ENCODE measurements at regions not wholly inside any gene's neighbourhood (a gene's known extent, or its start where the extent isn't known, plus 50 kb on each side); places are given as distances from the start of the nearest gene placed in this dataset.

DNA sequence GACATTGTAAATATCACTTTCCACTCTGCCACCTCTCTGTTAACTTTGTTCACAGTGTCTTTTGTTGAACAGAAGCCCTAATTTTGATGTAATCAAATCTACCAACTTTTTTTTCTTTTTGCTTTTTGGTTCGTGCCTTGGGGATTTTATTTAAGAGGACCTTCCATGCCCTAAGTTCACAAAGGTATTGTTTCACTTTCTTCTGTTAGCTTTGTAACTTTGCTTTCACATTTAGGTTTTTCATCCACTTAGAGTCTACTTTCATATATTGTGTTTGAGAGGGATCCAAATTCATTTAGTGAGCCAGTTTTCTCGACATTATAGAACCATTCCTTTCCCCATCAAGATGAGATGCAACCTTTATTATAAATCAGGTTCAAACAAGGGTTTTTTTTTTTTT lies 275.7 kb upstream of the CRY1 start:
- H3K27me3 Mint-ChIP-seq: no peaks in the 10 kb centered on the region
- peak overlapping the region; percentile 75 to 94 (median 91) for H3K27ac Mint-ChIP-seq
- intact Hi-C loops (cut with micrococcal nuclease): loop anchor here (2.0 to 10.0 kb wide), 2 partner anchors 16 to 1486 kb away; partner anchors contain the start of gene SSH1
- CTCF ChIA-PET (ENCODE audit: partially characterized antibody): interaction anchor here (1.5 to 1.6 kb wide), 2 partner anchors 34 to 47 kb away, joined by 3 to 10 read pairs; no protein-coding TSS in a partner anchor
- Histone ChIP-seq H3K4me1 (ENCODE audit: insufficient read depth, low read length) (peaks cover 64% of the 10 kb centered on the region), H3K36me3 (ENCODE audit: insufficient read depth, low read length) (no peaks in the 10 kb centered on the region), H3K9me3 (ENCODE audit: control insufficient read depth in 1 of 2, low read length in 2 of 2) (no peaks in the 10 kb centered on the region), H3K27ac (ENCODE audit: low read depth, low read length) (peak overlapping the region; percentile 40), H3K27me3 (ENCODE audit: insufficient read depth, low read length) (no peaks in the 10 kb centered on the region), H3K4me3 (ENCODE audit: low read length in 2 of 2) (peak overlapping the region; percentile 0 to 21)
- peak in 1 of 5 donors; percentile 23 for DNase-seq
- POLR2A ChIA-PET (ENCODE audit: partially characterized antibody): interaction anchor here (0.6 to 6.6 kb wide), 6 partner anchors 13 to 57 kb away, joined by 3 to 150 read pairs (median 3); a partner anchor contains a TSS
- peaks cover 0 to under 1% (median 0%) of the 10 kb centered on the region in 8 donors for H3K9me3 Mint-ChIP-seq
- peaks cover 0 to 1% of the 10 kb centered on the region in 2 donors for H3K36me3 Mint-ChIP-seq
- peaks cover 51 to 78% (median 64%) of the 10 kb centered on the region in 4 donors for H3K4me1 Mint-ChIP-seq
- H3K4me3 Mint-ChIP-seq: peak overlapping the region; percentile 70 to 86 (median 79)

DNA sequence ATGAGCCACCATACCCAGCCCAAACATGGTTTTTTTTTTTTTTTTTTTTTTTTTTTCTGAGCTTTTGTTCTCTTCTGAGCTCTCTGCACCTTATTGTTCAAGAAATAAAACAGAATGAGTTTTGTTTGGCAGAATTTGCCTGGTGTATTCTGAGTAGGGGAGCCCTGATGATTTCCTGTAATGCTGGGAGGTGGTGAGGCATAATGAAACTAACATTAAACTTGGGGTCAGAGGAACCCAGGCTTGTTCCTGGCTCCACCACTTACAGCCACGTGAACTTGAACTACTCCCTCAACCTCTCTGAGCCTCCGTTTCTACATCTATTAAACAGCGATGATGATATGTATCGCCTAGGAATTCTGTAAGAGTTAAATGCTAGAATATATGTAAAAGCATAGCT lies 276.3 kb upstream of the CRY1 start:
- Mint-ChIP-seq H3K4me1 (peaks cover 58 to 85% (median 70%) of the 10 kb centered on the region in 4 donors), H3K36me3 (peaks cover 0 to 1% of the 10 kb centered on the region in 2 donors), H3K9me3 (peaks cover 0 to 2% (median 0%) of the 10 kb centered on the region in 8 donors), H3K27me3 (no peaks in the 10 kb centered on the region), H3K4me3 (peak overlapping the region; percentile 70 to 86 (median 79)), H3K27ac (peak overlapping the region; percentile 69 to 94 (median 91))
- Histone ChIP-seq H3K9me3 (ENCODE audit: control insufficient read depth in 1 of 2, low read length in 2 of 2) (no peaks in the 10 kb centered on the region), H3K4me3 (ENCODE audit: low read length in 2 of 2) (peak overlapping the region in 1 of 2 donors; percentile 5), H3K36me3 (ENCODE audit: insufficient read depth, low read length) (no peaks in the 10 kb centered on the region), H3K4me1 (ENCODE audit: insufficient read depth, low read length) (peaks cover 71% of the 10 kb centered on the region), H3K27me3 (ENCODE audit: insufficient read depth, low read length) (no peaks in the 10 kb centered on the region), H3K27ac (ENCODE audit: low read depth, low read length) (peak overlapping the region; percentile 40)
- ChIA-PET POLR2A (ENCODE audit: partially characterized antibody) (interaction anchor here (0.6 to 6.6 kb wide), 5 partner anchors 16 to 50 kb away, joined by 3 to 150 read pairs (median 3); a partner anchor contains a TSS), CTCF (ENCODE audit: partially characterized antibody) (interaction anchor here (0.8 to 1.6 kb wide), 3 partner anchors 29 to 48 kb away, joined by 3 to 10 read pairs (median 3); no protein-coding TSS in a partner anchor)
- peak; percentile 36 to 53 (median 49) for DNase-seq
- intact Hi-C loops (cut with micrococcal nuclease): loop anchor here (2.0 to 10.0 kb wide), 3 partner anchors 17 to 1485 kb away; partner anchors contain the start of genes CRY1 and SSH1

DNA sequence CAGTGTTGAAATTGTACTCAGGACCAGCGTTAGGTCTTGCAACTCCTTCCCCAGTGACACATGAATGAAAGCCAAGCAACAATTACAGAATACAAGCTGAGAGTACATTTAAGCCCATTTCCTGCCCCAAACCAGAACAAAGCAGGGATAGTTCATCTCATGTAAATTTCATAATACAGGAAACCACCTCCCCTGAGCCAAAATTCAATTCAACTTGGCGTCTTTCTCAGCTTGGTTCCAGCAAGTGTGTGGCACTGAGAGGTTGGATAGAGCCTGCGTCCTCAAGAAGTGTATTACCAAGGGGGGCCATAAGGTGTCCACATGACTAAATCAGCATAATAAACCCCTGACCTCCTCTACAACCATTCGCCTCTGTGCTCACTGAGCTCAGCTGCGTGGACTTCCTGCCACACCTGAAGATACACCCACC lies 278.9 kb upstream of the CRY1 start:
- Mint-ChIP-seq H3K27ac (peak overlapping the region; percentile 88 to 94 (median 91)), H3K4me1 (peaks cover 60 to 90% (median 77%) of the 10 kb centered on the region in 4 donors), H3K9me3 (peaks cover 0 to 2% (median 0%) of the 10 kb centered on the region in 8 donors), H3K36me3 (peaks cover 0 to 1% of the 10 kb centered on the region in 2 donors), H3K4me3 (peak overlapping the region; percentile 57 to 89 (median 78)), H3K27me3 (no peaks in the 10 kb centered on the region)
- no peaks in the 10 kb centered on the region for H3K36me3 ChIP-seq (ENCODE audit: insufficient read depth, low read length)
- H3K27me3 ChIP-seq (ENCODE audit: insufficient read depth, low read length): no peaks in the 10 kb centered on the region
- intact Hi-C loops (cut with micrococcal nuclease): loop anchor here (1.0 to 5.0 kb wide), 3 partner anchors 31 to 280 kb away; partner anchors contain the start of gene CRY1
- peak overlapping the region; percentile 25 to 27 for H3K4me3 ChIP-seq (ENCODE audit: low read length in 2 of 2)
- H3K9me3 ChIP-seq (ENCODE audit: control insufficient read depth in 1 of 2, low read length in 2 of 2): no peaks in the 10 kb centered on the region
- peaks cover 77% of the 10 kb centered on the region for H3K4me1 ChIP-seq (ENCODE audit: insufficient read depth, low read length)
- ChIA-PET POLR2A (ENCODE audit: partially characterized antibody) (interaction anchor here (0.9 to 6.6 kb wide), 11 partner anchors 9 to 345 kb away, joined by 3 to 150 read pairs (median 7); partner anchors contain the start of gene CRY1), CTCF (ENCODE audit: partially characterized antibody) (interaction anchor here (0.7 to 5.0 kb wide), 8 partner anchors 8 to 240 kb away, joined by 3 to 28 read pairs (median 4); no protein-coding TSS in a partner anchor)
- H3K27ac ChIP-seq (ENCODE audit: low read depth, low read length): peak overlapping the region; percentile 62
- DNase-seq: peak; percentile 64 to 78 (median 70)

DNA sequence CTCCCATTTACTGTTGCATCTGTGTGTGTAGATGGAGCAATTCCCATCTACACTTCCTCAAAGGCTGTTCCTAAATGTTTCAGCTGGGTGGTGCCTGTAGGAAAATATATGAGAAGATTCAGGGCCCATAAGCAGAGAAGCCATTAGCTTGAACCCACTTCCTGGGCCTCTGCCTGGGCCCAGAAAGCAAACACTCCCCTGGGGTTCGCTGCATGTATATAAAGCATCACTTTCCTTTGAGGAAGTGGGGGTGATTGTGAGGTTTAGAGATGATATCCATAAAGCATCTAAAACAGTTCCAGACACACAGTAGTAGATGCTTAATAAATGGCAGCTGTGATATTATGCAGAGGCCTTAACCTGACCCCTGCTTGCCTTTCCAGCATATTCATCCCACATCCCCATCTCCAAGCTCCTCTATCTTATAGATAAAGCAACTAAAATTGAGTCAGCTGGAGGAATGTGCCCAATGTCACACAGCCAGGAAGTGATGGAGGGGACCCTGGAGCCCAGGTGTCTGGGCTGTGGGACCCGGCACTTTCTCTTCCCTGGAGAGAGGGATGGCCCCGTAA lies 280.0 kb upstream of the CRY1 start:
- peak overlapping the region in 1 of 2 donors; percentile 27 for H3K4me3 ChIP-seq (ENCODE audit: low read length in 2 of 2)
- peak overlapping the region; percentile 88 to 94 (median 91) for H3K27ac Mint-ChIP-seq
- peak overlapping the region; percentile 62 for H3K27ac ChIP-seq (ENCODE audit: low read depth, low read length)
- H3K4me3 Mint-ChIP-seq: peak overlapping the region; percentile 8 to 89 (median 78)
- no peaks in the 10 kb centered on the region for H3K9me3 ChIP-seq (ENCODE audit: control insufficient read depth in 1 of 2, low read length in 2 of 2)
- DNase-seq: peak in 2 of 5 donors; percentile 19 to 21
- H3K36me3 ChIP-seq (ENCODE audit: insufficient read depth, low read length): no peaks in the 10 kb centered on the region
- H3K4me1 Mint-ChIP-seq: peaks cover 56 to 90% (median 70%) of the 10 kb centered on the region in 4 donors
- intact Hi-C loops (cut with micrococcal nuclease): loop anchor here (2.0 to 5.0 kb wide), 2 partner anchors 29 to 281 kb away; partner anchors contain the start of gene CRY1
- POLR2A ChIA-PET (ENCODE audit: partially characterized antibody): interaction anchor here (1.3 to 6.6 kb wide), 8 partner anchors 9 to 280 kb away, joined by 3 to 150 read pairs (median 8); partner anchors contain the start of gene CRY1
- H3K27me3 Mint-ChIP-seq: no peaks in the 10 kb centered on the region
- peaks cover 70% of the 10 kb centered on the region for H3K4me1 ChIP-seq (ENCODE audit: insufficient read depth, low read length)
- H3K27me3 ChIP-seq (ENCODE audit: insufficient read depth, low read length): no peaks in the 10 kb centered on the region
- H3K9me3 Mint-ChIP-seq: peaks cover 0 to 2% (median 0%) of the 10 kb centered on the region in 8 donors
- H3K36me3 Mint-ChIP-seq: peaks cover 0 to 1% of the 10 kb centered on the region in 2 donors
- CTCF ChIA-PET (ENCODE audit: partially characterized antibody): interaction anchor here (1.0 to 5.0 kb wide), 5 partner anchors 10 to 53 kb away, joined by 3 to 28 read pairs (median 10); no protein-coding TSS in a partner anchor

DNA sequence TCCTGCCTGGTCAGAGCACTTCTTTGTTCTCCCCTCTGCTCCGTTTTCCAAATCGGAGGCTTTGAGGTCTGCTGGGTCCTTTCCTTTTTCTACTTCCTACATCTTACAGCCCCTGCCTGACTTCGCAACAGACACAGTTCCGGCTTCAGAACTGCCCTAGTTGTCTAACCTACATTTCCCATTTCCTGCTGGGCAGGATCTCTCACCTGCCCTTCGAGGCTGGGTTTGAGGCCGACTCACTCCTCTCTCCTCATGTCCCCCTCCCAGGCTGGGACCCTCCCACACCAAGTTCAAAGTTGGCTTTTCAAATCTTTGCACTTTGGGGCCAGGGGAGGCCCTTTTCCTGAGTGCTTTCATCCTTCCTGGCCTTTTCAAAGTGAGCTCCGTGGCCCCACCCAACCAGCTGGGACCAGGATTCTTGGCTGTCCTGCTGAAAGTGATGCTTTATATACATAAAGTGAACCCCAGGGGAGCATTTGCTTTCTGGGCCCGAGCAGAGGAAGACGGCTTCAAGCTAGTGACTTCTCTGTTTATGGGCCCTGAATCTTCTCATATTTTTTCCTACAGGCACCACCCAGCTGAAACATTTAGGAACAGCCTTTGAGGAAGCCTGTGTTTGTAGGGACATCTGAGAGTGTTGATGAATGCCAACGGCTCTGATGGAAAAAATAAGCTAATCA lies 281.0 kb upstream of the CRY1 start:
- DNase-seq: no peak
- Mint-ChIP-seq H3K4me1 (peaks cover 51 to 82% (median 62%) of the 10 kb centered on the region in 4 donors), H3K27ac (peak overlapping the region; percentile 89 to 96 (median 94)), H3K36me3 (no peaks in the 10 kb centered on the region), H3K4me3 (peak overlapping the region in 7 of 8 donors; percentile 58 to 80 (median 72)), H3K9me3 (peaks cover 0 to 2% (median 0%) of the 10 kb centered on the region in 8 donors), H3K27me3 (no peaks in the 10 kb centered on the region)
- POLR2A ChIA-PET (ENCODE audit: partially characterized antibody): interaction anchor here (1.1 to 6.6 kb wide), 2 partner anchors 15 to 55 kb away, joined by 6 to 150 read pairs; a partner anchor contains a TSS
- Histone ChIP-seq H3K27ac (ENCODE audit: low read depth, low read length) (peak overlapping the region; percentile 62), H3K36me3 (ENCODE audit: insufficient read depth, low read length) (no peaks in the 10 kb centered on the region), H3K9me3 (ENCODE audit: control insufficient read depth in 1 of 2, low read length in 2 of 2) (no peaks in the 10 kb centered on the region), H3K27me3 (ENCODE audit: insufficient read depth, low read length) (no peaks in the 10 kb centered on the region), H3K4me1 (ENCODE audit: insufficient read depth, low read length) (peaks cover 60% of the 10 kb centered on the region), H3K4me3 (ENCODE audit: low read length in 2 of 2) (no peak overlapping the region)
- CTCF ChIA-PET (ENCODE audit: partially characterized antibody): interaction anchor here (1.0 to 5.0 kb wide), 6 partner anchors 11 to 242 kb away, joined by 3 to 28 read pairs (median 7); no protein-coding TSS in a partner anchor
- intact Hi-C loops (cut with micrococcal nuclease): loop anchor here (5.0 kb wide), 1 partner anchor 282 kb away; the partner anchor contains the start of gene CRY1

DNA sequence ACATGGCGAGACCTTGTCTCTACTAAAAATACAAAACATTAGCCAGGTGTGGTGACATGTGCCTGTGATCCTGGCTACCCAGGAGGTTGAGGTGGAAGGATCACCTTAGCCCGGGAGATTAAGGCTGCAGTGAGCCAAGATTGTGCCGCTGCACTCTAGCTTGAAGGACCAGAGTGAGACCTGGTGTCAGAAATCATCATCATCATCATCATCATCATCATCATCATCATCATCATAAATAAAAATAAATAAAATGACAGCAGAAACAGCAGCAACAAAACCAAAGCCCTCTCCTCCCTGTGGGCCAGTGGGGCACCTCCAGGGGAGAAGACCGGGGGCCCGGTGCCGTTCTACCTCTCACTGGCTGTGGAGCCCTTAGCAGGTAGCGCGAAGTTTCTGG lies 281.9 kb upstream of the CRY1 start:
- CTCF ChIA-PET (ENCODE audit: partially characterized antibody): interaction anchor here (1.0 to 5.0 kb wide), 5 partner anchors 26 to 243 kb away, joined by 3 to 28 read pairs (median 4); no protein-coding TSS in a partner anchor
- Histone ChIP-seq H3K9me3 (ENCODE audit: control insufficient read depth in 1 of 2, low read length in 2 of 2) (no peaks in the 10 kb centered on the region), H3K36me3 (ENCODE audit: insufficient read depth, low read length) (no peaks in the 10 kb centered on the region), H3K27ac (ENCODE audit: low read depth, low read length) (no peak overlapping the region), H3K4me3 (ENCODE audit: low read length in 2 of 2) (no peak overlapping the region), H3K4me1 (ENCODE audit: insufficient read depth, low read length) (peaks cover 51% of the 10 kb centered on the region), H3K27me3 (ENCODE audit: insufficient read depth, low read length) (no peaks in the 10 kb centered on the region)
- Mint-ChIP-seq H3K4me3 (no peak overlapping the region), H3K36me3 (no peaks in the 10 kb centered on the region), H3K27ac (peak overlapping the region in 5 of 7 donors; percentile 59 to 95 (median 91)), H3K4me1 (peaks cover 45 to 78% (median 54%) of the 10 kb centered on the region in 4 donors), H3K27me3 (no peaks in the 10 kb centered on the region), H3K9me3 (peaks cover 0 to 2% (median 0%) of the 10 kb centered on the region in 8 donors)
- intact Hi-C loops (cut with micrococcal nuclease): no loop called here
- POLR2A ChIA-PET (ENCODE audit: partially characterized antibody): interaction anchor here (1.1 to 6.6 kb wide), 3 partner anchors 14 to 56 kb away, joined by 4 to 150 read pairs (median 6); a partner anchor contains a TSS
- DNase-seq: no peak
